ENCODE measurements at regions not wholly inside any gene's neighbourhood (a gene's known extent, or its start where the extent isn't known, plus 50 kb on each side); places are given as distances from the start of the nearest gene placed in this dataset.

DNA sequence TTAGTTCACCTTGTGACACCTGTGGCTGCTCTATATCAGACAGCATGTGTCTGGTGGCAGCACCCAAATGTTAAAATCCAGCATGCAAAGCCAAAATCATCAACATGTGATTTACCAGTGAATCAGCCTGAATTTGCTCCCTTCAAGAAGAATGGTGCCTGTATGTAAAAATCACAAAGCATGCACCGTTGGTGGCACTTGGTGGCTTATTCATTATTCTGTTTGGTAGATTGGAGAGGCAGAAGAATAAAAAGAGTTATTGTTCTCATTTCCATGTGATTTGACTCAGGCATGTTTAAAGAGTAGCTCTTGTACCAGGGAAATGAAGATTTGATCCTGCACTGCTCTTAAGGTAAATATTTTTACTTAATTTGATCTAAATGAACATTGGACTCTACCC, 143.9 kb upstream of the MPPED2 start:
- Histone ChIP-seq H3K27me3 (ENCODE audit: insufficient read depth in 3 of 3, low read length in 2 of 3) (peaks cover 0 to 3% (median 0%) of the 10 kb centered on the region in 3 donors), H3K4me3 (no peak overlapping the region)

GRCh38 chr11:30729187-30729713, 143.1 kb upstream of the MPPED2 start:
- Histone ChIP-seq H3K4me1 (no peaks in the 10 kb centered on the region), H3K9me3 (no peaks in the 10 kb centered on the region), H3K27me3 (ENCODE audit: insufficient read depth in 3 of 3, low read length in 2 of 3) (peaks cover 0 to 3% (median 0%) of the 10 kb centered on the region in 3 donors), H3K4me3 (no peak overlapping the region), H3K27ac (no peak overlapping the region), H3K36me3 (ENCODE audit: insufficient read depth in 1 of 2, low read depth in 1 of 2) (no peaks in the 10 kb centered on the region)
- WGBS, 3 donors: 8 to 20% (median 14%) methylated on average over 1 of the region's 1 CpG
- ATAC-seq: no peak
- intact Hi-C loops (cut with DNase I): no loop called here
- no peak for TF ChIP-seq CTCF (IDR thresholded peaks at IDR 0.05)
- DNase-seq: no peak

More for the DNA sequence above, 143.9 kb upstream of the MPPED2 start:
- Histone ChIP-seq H3K9me3 (no peaks in the 10 kb centered on the region), H3K27ac (no peak overlapping the region), H3K36me3 (ENCODE audit: insufficient read depth in 1 of 2, low read depth in 1 of 2) (no peaks in the 10 kb centered on the region), H3K4me1 (no peaks in the 10 kb centered on the region)
- no peak for TF ChIP-seq CTCF (IDR thresholded peaks at IDR 0.05)
- 33 to 43% (median 43%) methylated on average over 1 of the region's 1 CpG for WGBS, 3 donors
- ATAC-seq: no peak
- intact Hi-C loops (cut with DNase I): no loop called here
- no peak for DNase-seq

- no peaks in the 10 kb centered on the region for H3K27me3 ChIP-seq (ENCODE audit: insufficient read depth in 3 of 3, low read length in 2 of 3)
- ATAC-seq (no peak), DNase-seq (no peak)
- H3K27ac ChIP-seq: no peak overlapping the region
- no peaks in the 10 kb centered on the region for H3K4me1 ChIP-seq
- WGBS, 3 donors: 29 to 39% (median 35%) methylated on average over 2 of the region's 2 CpGs
- no peaks in the 10 kb centered on the region for H3K36me3 ChIP-seq (ENCODE audit: insufficient read depth in 1 of 2, low read depth in 1 of 2)
- H3K9me3 ChIP-seq: no peaks in the 10 kb centered on the region
- H3K4me3 ChIP-seq: no peak overlapping the region
- intact Hi-C loops (cut with DNase I): no loop called here
- TF ChIP-seq CTCF (IDR thresholded peaks at IDR 0.05): no peak
These were observed 139.6 kb upstream of the MPPED2 start for GRCh38 chr11:30725645-30726195.

GRCh38 chr11:30724274-30724673, 138.1 kb upstream of the MPPED2 start:
- no peak for TF ChIP-seq CTCF (IDR thresholded peaks at IDR 0.05)
- Histone ChIP-seq H3K36me3 (ENCODE audit: insufficient read depth in 1 of 2, low read depth in 1 of 2) (no peaks in the 10 kb centered on the region), H3K4me1 (no peaks in the 10 kb centered on the region), H3K9me3 (no peaks in the 10 kb centered on the region), H3K27ac (no peak overlapping the region), H3K4me3 (no peak overlapping the region), H3K27me3 (ENCODE audit: insufficient read depth in 3 of 3, low read length in 2 of 3) (no peaks in the 10 kb centered on the region)
- DNase-seq: no peak
- ATAC-seq: no peak
- intact Hi-C loops (cut with DNase I): no loop called here

GRCh38 chr11:30719371-30719770, 133.2 kb upstream of the MPPED2 start:
- DNase-seq (no peak), ATAC-seq (no peak)
- H3K36me3 ChIP-seq (ENCODE audit: insufficient read depth in 1 of 2, low read depth in 1 of 2): no peaks in the 10 kb centered on the region
- H3K9me3 ChIP-seq: no peaks in the 10 kb centered on the region
- no peak overlapping the region for H3K4me3 ChIP-seq
- no peak overlapping the region for H3K27ac ChIP-seq
- TF ChIP-seq CTCF (IDR thresholded peaks at IDR 0.05): no peak
- no peaks in the 10 kb centered on the region for H3K27me3 ChIP-seq (ENCODE audit: insufficient read depth in 3 of 3, low read length in 2 of 3)
- WGBS, 3 donors: 69 to 72% (median 71%) methylated on average over 4 of the region's 4 CpGs
- intact Hi-C loops (cut with DNase I): no loop called here
- no peaks in the 10 kb centered on the region for H3K4me1 ChIP-seq

Measured in psoas muscle (tissue), 7 donors.